ENCODE measurements at regions not wholly inside any gene's neighbourhood (a gene's known extent, or its start where the extent isn't known, plus 50 kb on each side); places are given as distances from the start of the nearest gene placed in this dataset.

DNA sequence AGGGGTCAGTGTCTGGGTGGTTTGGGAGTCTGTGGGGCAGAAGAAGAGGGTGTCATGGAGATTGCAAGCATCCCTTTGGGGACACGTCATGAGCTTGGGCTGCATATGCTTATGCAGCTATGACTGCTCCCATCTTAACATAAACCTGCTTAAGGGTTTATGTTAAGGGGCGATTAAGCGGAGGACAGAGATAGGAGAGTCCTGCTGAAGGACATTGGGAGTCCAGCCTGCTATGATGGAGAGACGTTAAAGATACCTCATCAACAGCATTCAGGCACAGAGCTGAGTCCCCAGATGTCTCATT, 76.8 kb upstream of the AKR1E2 start:
- TF ChIP-seq, protein P1, sequence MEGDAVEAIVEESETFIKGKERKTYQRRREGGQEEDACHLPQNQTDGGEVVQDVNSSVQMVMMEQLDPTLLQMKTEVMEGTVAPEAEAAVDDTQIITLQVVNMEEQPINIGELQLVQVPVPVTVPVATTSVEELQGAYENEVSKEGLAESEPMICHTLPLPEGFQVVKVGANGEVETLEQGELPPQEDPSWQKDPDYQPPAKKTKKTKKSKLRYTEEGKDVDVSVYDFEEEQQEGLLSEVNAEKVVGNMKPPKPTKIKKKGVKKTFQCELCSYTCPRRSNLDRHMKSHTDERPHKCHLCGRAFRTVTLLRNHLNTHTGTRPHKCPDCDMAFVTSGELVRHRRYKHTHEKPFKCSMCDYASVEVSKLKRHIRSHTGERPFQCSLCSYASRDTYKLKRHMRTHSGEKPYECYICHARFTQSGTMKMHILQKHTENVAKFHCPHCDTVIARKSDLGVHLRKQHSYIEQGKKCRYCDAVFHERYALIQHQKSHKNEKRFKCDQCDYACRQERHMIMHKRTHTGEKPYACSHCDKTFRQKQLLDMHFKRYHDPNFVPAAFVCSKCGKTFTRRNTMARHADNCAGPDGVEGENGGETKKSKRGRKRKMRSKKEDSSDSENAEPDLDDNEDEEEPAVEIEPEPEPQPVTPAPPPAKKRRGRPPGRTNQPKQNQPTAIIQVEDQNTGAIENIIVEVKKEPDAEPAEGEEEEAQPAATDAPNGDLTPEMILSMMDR (conservative IDR thresholded peaks at IDR 0.05), result no peak
- no peak for TF ChIP-seq EZH2 (IDR thresholded peaks at IDR 0.05; ENCODE audit: low read depth)
